ENCODE measurements at regions not wholly inside any gene's neighbourhood (a gene's known extent, or its start where the extent isn't known, plus 50 kb on each side); places are given as distances from the start of the nearest gene placed in this dataset.

- TF ChIP-seq SIN3A (IDR thresholded peaks at IDR 0.05; ENCODE audit: low read depth) (no peak), CTCF (IDR thresholded peaks at IDR 0.05 in 2 of 3, conservative IDR thresholded peaks at IDR 0.05 in 1 of 3; ENCODE audit: borderline replicate concordance in 1 of 3, insufficient read depth in 1 of 3, low read depth in 2 of 3, low read length in 2 of 3) (no peak)
Measured at GRCh38 chr2:195413422-195413821, 243.6 kb upstream of the SLC39A10 start.

All from HCT116 (cell line).